ENCODE measurements at regions not wholly inside any gene's neighbourhood (a gene's known extent, or its start where the extent isn't known, plus 50 kb on each side); places are given as distances from the start of the nearest gene placed in this dataset.

- TF ChIP-seq CTCF (IDR thresholded peaks at IDR 0.05): no peak
- no peaks in the 10 kb centered on the region for H3K4me1 Mint-ChIP-seq (ENCODE audit: low read depth)
- no peaks in the 10 kb centered on the region for H3K36me3 Mint-ChIP-seq (ENCODE audit: low read depth)
These were observed 749.2 kb downstream of the ADCYAP1 start for GRCh38 chr18:1653873-1654272.

GRCh38 chr18:1657876-1658275, 753.2 kb downstream of the ADCYAP1 start:
- Mint-ChIP-seq H3K27me3 (ENCODE audit: low read depth) (peaks cover 1% of the 10 kb centered on the region), H3K27ac (ENCODE audit: unreplicated experiment) (no peak overlapping the region), H3K4me3 (ENCODE audit: unreplicated experiment) (no peak overlapping the region), H3K9me3 (ENCODE audit: low read depth) (no peaks in the 10 kb centered on the region), H3K4me1 (ENCODE audit: low read depth) (no peaks in the 10 kb centered on the region), H3K36me3 (ENCODE audit: low read depth) (no peaks in the 10 kb centered on the region)
- no peak for DNase-seq (ENCODE audit: low spot score)
- TF ChIP-seq CTCF (IDR thresholded peaks at IDR 0.05): no peak

More at GRCh38 chr18:1653873-1654272, 749.2 kb downstream of the ADCYAP1 start:
- H3K27ac Mint-ChIP-seq (ENCODE audit: unreplicated experiment): no peak overlapping the region
- no peaks in the 10 kb centered on the region for H3K27me3 Mint-ChIP-seq (ENCODE audit: low read depth)
- no peak overlapping the region for H3K4me3 Mint-ChIP-seq (ENCODE audit: unreplicated experiment)
- no peak for DNase-seq (ENCODE audit: low spot score)
- no peaks in the 10 kb centered on the region for H3K9me3 Mint-ChIP-seq (ENCODE audit: low read depth)

DNA sequence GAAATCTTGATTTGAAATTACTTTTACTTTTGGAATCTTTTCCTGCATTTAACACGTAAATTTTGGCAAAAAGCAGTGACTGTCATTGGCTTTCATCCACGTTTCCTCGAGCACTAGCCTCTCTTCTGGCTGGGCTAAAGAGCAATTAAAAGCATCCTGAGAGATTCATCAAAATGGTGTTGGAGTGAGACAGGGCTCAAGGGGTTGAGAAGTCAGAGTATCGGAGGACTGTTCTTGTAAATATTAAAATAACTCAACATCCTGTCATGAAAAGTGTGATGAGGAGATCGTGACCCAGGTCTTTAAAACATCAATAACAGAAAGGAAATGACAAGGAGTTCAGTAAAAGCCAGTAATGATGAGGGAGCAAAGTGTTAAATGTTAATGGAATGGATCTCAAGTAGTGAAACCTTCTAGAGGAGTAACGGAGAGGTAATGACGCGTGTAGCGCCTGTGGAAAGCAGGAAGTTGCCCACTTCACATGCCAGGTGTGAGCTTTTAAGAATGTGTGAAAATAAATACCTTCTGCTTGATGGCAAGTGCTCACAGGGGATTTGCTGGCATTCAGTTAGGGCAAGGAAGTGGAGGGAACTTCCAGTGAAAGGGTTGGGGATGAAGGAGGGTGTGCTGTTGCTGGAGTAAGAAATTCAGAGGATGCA, 754.4 kb downstream of the ADCYAP1 start:
- no peak for TF ChIP-seq CTCF (IDR thresholded peaks at IDR 0.05)

GRCh38 chr18:1663879-1664705, 759.4 kb downstream of the ADCYAP1 start:
- TF ChIP-seq CTCF (IDR thresholded peaks at IDR 0.05): peak; percentile 79

More for the DNA sequence above, 754.4 kb downstream of the ADCYAP1 start:
- Mint-ChIP-seq H3K4me3 (ENCODE audit: unreplicated experiment) (no peak overlapping the region), H3K9me3 (ENCODE audit: low read depth) (no peaks in the 10 kb centered on the region), H3K36me3 (ENCODE audit: low read depth) (no peaks in the 10 kb centered on the region), H3K27ac (ENCODE audit: unreplicated experiment) (no peak overlapping the region), H3K4me1 (ENCODE audit: low read depth) (no peaks in the 10 kb centered on the region), H3K27me3 (ENCODE audit: low read depth) (peaks cover 1% of the 10 kb centered on the region)
- no peak for DNase-seq (ENCODE audit: low spot score)

GRCh38 chr18:1665079-1665478, 760.4 kb downstream of the ADCYAP1 start:
- H3K36me3 Mint-ChIP-seq (ENCODE audit: low read depth): no peaks in the 10 kb centered on the region
- DNase-seq (ENCODE audit: low spot score): no peak
- no peak for TF ChIP-seq CTCF (IDR thresholded peaks at IDR 0.05)
- no peaks in the 10 kb centered on the region for H3K4me1 Mint-ChIP-seq (ENCODE audit: low read depth)
- peaks cover 3% of the 10 kb centered on the region for H3K9me3 Mint-ChIP-seq (ENCODE audit: low read depth)
- peaks cover 1% of the 10 kb centered on the region for H3K27me3 Mint-ChIP-seq (ENCODE audit: low read depth)
- H3K4me3 Mint-ChIP-seq (ENCODE audit: unreplicated experiment): no peak overlapping the region
- H3K27ac Mint-ChIP-seq (ENCODE audit: unreplicated experiment): no peak overlapping the region

More at GRCh38 chr18:1663879-1664705, 759.4 kb downstream of the ADCYAP1 start:
- Mint-ChIP-seq H3K36me3 (ENCODE audit: low read depth) (no peaks in the 10 kb centered on the region), H3K4me3 (ENCODE audit: unreplicated experiment) (no peak overlapping the region), H3K9me3 (ENCODE audit: low read depth) (no peaks in the 10 kb centered on the region), H3K27ac (ENCODE audit: unreplicated experiment) (no peak overlapping the region), H3K27me3 (ENCODE audit: low read depth) (peaks cover 1% of the 10 kb centered on the region), H3K4me1 (ENCODE audit: low read depth) (no peaks in the 10 kb centered on the region)
- no peak for DNase-seq (ENCODE audit: low spot score)
